GM21737 (cell line): ENCODE measurements at regions not wholly inside any gene's neighbourhood (a gene's known extent, or its start where the extent isn't known, plus 50 kb on each side); places are given as distances from the start of the nearest gene placed in this dataset.

ENCODE experiments used
- ATAC-seq: cut with Tn5 transposase; IDR thresholded peaks from one replicate; pipeline ENCODE4 v1.9.1; 2021; ENCODE audit warnings: mild to moderate bottlenecking, moderate library complexity; ENCODE audit not compliant: unreplicated experiment

GRCh38 chr2:7974936-7975335, 706.9 kb upstream of the ID2 start:
- no peak for ATAC-seq

DNA sequence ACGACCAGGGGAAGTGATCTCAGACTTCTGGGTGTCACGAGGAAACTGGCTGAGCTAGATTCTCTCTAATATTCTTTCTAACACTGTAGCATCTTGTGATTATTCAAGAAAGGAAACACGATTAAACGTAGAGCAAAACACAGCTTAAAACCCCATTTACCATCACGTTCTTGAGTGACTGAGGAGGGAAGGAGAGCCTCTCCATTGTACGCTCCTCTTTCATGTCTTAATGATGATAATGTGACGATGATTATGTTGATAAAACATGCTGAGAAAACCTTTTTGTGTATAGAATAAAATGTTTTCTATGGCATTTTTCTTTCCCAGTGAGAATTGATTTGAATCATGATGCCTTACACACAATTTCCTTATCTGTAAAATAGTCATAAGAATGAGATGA, 705.6 kb upstream of the ID2 start:
- no peak for ATAC-seq

DNA sequence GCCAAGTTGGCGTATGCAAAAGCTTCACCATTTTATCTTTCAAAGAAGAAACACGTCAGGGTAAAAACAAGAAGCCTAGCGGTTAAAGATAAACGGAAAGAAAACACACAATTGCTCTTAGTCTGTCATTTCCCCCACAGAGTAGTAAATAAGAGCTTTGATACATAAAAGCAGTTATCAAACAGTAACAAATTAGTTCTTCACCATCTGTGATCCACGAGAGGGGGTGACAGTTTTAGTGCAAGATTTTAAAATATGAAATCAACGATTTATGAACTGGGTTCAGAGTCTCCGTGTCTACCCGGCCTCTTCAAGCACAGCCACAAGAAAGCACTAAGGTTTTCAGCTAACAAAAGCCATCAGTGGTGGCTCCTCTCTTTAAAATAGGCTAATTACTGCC, 703.9 kb upstream of the ID2 start:
- no peak for ATAC-seq

GRCh38 chr2:7982054-7982453, 699.8 kb upstream of the ID2 start:
- ATAC-seq, result no peak

- no peak for ATAC-seq
Measured at GRCh38 chr2:7983451-7983850, 698.4 kb upstream of the ID2 start.

DNA sequence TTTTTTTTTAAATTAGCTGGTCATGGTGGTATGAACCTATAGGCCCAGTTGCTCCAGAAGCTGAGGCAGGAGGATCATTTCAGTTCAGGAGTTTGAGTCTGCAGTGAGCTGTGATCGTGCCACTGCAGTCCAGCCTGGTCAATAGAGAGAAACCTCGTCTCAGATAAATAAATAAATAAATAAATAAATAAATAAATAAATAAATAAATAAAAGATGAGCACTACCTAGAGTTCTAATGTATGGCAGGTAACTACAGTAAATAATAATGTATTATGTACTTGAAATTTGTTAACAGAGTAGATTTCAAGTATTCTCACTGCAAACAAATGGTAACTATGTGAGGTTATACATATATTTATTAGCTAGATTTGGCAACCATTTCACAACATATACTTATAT, 697.9 kb upstream of the ID2 start:
- no peak for ATAC-seq

DNA sequence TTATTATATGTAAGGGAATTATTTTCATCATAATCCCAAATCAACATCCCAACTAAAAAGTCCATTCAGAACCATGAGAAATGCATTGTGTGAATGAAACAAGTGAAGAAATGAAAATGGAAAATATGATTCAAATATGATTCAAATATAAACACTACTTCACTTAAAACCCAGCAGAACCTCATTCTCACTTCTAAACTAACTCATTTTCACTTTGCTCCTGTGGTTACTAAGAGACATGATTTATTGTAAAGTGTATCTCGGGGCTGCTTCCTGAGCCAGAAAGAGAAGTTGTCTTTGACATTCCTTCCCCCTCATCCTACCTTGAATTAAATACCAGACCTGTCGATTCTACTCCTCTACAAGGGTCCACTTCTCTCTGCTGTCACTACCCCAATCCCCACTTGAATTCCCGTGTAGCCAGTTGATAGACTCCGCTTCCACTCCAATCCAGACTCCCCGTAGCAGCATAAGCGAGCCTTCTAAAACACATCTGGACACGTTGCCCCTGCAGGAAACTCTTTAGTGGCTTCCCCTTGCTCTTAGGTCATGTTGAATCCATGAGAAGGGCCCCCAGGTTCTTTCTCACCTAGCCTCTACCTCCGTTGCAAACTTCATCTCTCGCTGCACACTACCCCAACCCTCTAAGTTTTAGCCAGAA, 697.0 kb upstream of the ID2 start:
- no peak for ATAC-seq

GRCh38 chr2:7986431-7986830, 695.4 kb upstream of the ID2 start:
- ATAC-seq, result no peak

DNA sequence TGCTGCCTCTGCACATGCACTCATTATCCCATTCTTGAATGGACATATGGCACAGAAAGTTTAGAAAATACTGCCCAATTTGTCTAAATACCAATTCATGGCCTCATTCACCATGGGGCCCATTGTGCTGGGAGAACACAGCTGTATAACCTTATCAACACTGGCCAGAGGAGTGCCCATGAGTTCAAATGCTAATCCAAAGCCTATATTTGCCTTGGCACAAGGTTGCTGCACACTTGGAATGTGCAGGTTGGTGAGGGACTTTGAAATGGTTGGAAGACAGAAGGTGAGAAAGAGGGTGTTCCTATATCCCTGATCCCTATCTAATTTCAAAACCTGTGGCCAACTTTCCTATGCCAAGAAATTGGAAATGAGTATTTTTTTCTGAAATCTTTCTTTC, 693.9 kb upstream of the ID2 start:
- ATAC-seq, result no peak

DNA sequence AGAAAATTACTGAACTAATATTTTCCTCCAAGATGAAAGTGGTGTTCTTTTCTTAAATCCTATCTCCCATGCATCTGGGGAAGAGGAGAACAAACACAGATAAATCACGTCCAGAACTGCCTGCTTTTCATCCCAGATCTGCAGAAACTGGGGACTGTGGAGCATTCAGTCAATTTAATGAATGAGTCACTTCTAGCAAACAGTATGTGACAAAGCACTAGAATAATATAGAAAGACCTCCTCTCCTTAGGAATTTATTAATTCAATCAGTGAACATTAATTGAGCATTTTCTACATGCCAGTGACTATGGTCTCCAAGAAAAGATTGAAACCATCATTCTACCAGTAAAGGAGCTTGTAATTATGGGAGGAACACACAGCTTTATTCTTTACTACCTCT, 693.4 kb upstream of the ID2 start:
- no peak for ATAC-seq

DNA sequence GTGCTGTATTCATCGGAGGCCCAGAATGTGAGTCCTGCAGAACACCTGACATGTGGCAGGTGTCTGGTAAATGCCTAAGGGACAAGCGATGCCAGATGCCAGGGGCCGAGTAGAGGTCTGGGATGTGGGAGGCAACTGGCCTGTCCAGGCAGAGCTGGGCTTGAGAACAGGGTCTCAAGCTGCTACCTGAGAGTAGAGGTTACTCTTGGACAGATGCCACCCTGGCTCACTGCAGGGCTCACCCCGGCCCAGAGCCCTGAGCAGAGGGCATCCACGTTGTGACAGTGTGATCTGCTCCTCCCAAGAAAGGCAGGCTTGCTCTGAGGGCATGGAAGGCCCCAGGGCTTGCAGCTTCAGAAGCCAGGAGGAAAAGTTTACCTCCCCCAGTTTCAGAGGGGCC, 692.0 kb upstream of the ID2 start:
- ATAC-seq, result no peak

- ATAC-seq, result no peak
Measured at GRCh38 chr2:7992612-7993602, 688.9 kb upstream of the ID2 start.

- ATAC-seq, result no peak
Measured at GRCh38 chr2:7994397-7994951, 687.4 kb upstream of the ID2 start.

GRCh38 chr2:7997279-7997678, 684.6 kb upstream of the ID2 start:
- ATAC-seq, result no peak

GRCh38 chr2:7999683-8000476, 682.0 kb upstream of the ID2 start:
- no peak for ATAC-seq

DNA sequence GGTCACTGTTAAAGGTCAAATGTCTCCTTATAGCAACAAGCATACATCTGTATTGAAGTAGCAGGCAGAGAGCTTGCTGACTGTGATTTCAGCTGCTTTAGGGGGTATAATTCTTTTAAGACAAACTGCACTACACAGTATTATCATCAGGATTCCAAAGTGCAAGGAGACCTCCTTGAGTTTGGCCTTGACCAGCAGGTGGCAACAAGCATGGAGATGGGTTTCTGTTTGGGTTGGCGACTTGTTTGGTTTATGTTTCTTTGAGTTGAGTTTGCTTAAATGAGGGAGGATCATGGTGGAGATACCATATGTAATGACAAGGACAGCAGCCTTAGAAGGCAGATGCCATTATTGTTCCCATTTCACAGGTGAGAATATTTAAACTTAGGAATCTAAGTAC, 681.0 kb upstream of the ID2 start:
- ATAC-seq, result no peak

GRCh38 chr2:8002765-8003393, 679.0 kb upstream of the ID2 start:
- no peak for ATAC-seq

GRCh38 chr2:8003462-8004075, 678.3 kb upstream of the ID2 start:
- no peak for ATAC-seq

DNA sequence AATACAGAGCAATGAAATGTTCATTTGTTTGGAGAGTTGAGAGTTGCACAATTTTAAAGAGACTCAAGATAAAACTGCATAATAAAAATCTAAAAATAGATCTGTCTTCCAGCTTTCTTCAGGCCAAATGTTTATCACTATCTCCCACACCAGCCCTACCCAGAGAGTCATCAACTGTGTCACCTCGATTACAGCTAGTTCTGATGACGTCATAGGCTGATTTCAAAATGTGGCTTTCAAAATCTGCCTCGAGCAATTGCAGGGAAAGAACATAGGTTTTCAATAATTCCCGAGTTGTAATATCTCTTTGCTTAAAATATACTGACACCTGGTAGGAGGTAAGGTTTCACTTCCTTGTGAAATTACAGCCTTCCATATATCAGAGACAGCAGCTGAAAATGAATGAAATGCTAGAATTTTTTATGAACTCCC, 677.6 kb upstream of the ID2 start:
- ATAC-seq, result no peak

GRCh38 chr2:8006181-8006580, 675.7 kb upstream of the ID2 start:
- ATAC-seq, result no peak
